ENCODE measurements at regions not wholly inside any gene's neighbourhood (a gene's known extent, or its start where the extent isn't known, plus 50 kb on each side); places are given as distances from the start of the nearest gene placed in this dataset.
A peak's percentile ranks its signal among the peaks of the same experiment; 100 is the strongest.

- TF ChIP-seq CEBPB (tag; IDR thresholded peaks at IDR 0.05) (peak; percentile 90), TRIM24 (IDR thresholded peaks at IDR 0.05) (peak; percentile 57 to 86; a peak in 3 of 4 replicates), NFIC (IDR thresholded peaks at IDR 0.05) (peak; percentile 61), CBX5 (IDR thresholded peaks at IDR 0.05; ENCODE audit: borderline replicate concordance, low read depth) (no peak), GATAD2A (IDR thresholded peaks at IDR 0.05) (peak; percentile 70; the same call in 1 of the 2 replicates), ZNF347 (CRISPR knock-in tag; IDR thresholded peaks at IDR 0.05; ENCODE audit: low read depth) (no peak), FOXK2 (conservative IDR thresholded peaks at IDR 0.05 in 1 of 2, IDR thresholded peaks at IDR 0.05 in 1 of 2; ENCODE audit: low read depth in 2 of 2) (peak; percentile 47 to 55; a peak in 2 of 4 replicates), HDAC3 (IDR thresholded peaks at IDR 0.05; ENCODE audit: borderline replicate concordance, partially characterized antibody) (peak; percentile 75), MGA (IDR thresholded peaks at IDR 0.05) (no peak), BCOR (IDR thresholded peaks at IDR 0.05) (0 out of 2 replicates have a peak, but pooled peaks have one; percentile 8)
- TF ChIP-seq, protein P1, sequence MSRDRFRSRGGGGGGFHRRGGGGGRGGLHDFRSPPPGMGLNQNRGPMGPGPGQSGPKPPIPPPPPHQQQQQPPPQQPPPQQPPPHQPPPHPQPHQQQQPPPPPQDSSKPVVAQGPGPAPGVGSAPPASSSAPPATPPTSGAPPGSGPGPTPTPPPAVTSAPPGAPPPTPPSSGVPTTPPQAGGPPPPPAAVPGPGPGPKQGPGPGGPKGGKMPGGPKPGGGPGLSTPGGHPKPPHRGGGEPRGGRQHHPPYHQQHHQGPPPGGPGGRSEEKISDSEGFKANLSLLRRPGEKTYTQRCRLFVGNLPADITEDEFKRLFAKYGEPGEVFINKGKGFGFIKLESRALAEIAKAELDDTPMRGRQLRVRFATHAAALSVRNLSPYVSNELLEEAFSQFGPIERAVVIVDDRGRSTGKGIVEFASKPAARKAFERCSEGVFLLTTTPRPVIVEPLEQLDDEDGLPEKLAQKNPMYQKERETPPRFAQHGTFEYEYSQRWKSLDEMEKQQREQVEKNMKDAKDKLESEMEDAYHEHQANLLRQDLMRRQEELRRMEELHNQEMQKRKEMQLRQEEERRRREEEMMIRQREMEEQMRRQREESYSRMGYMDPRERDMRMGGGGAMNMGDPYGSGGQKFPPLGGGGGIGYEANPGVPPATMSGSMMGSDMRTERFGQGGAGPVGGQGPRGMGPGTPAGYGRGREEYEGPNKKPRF (IDR thresholded peaks at IDR 0.05; ENCODE audit: low read depth, low read length) = no peak
These were observed 54.9 kb upstream of the LRRC55 start (continued) for GRCh38 chr11:57126766-57127400.
